Stomach smooth muscle (tissue), 2 donors: ENCODE measurements at regions not wholly inside any gene's neighbourhood (a gene's known extent, or its start where the extent isn't known, plus 50 kb on each side); places are given as distances from the start of the nearest gene placed in this dataset.

Experiments used
- H3K27ac ChIP-seq: one replicate; pipeline ENCODE4 v1.7.0; 2013; ENCODE audit warnings: mild to moderate bottlenecking, low read length, inconsistent platforms
- H3K27me3 ChIP-seq, 2 donors: one replicate each; pipeline ENCODE4 v1.7.0; 2013; ENCODE audit warnings: low read length in 2 of 2; ENCODE audit not compliant: insufficient read depth in 2 of 2, control insufficient read depth in 1 of 2
- H3K36me3 ChIP-seq, 2 donors: one replicate each; pipeline ENCODE4 v1.7.0; 2013; ENCODE audit warnings: low read length in 2 of 2; ENCODE audit not compliant: control insufficient read depth in 2 of 2, insufficient read depth in 2 of 2
- H3K4me1 ChIP-seq: one replicate; pipeline ENCODE4 v1.7.0; 2013; ENCODE audit warnings: low read length; ENCODE audit not compliant: control insufficient read depth, insufficient read depth
- H3K4me3 ChIP-seq, 2 donors: one replicate each; pipeline ENCODE4 v1.7.0; 2013; ENCODE audit warnings: low read length in 2 of 2
- H3K9ac ChIP-seq, 2 donors: one replicate each; pipeline ENCODE4 v1.7.0; 2013; ENCODE audit warnings: low read length in 2 of 2, mild to moderate bottlenecking in 1 of 2
- H3K9me3 ChIP-seq, 2 donors: one replicate each; pipeline ENCODE4 v1.7.0; 2013; ENCODE audit warnings: low read length in 2 of 2; ENCODE audit not compliant: control insufficient read depth in 2 of 2
- donor health status: healthy.
- donor health status: Pancreatic carcinoma.

DNA sequence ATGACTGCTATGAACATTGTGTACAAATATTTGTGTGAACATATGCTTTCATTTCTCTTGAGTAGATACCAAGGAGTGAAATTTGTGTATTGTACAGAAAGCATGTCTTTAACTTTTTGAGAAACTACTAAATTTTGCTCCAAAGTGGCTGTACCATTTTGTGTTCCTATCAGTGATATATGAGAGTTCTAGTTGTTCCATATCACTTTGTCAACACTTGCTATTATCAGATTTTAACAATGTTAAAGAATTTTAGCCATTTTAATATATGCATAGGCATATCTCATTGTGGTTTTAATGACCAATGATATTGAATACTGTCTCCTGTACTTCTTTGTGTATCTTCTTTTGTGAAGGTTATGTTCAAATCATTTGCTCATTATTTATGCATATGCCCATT, 142.9 kb upstream of the NR3C1 start:
- Histone ChIP-seq H3K9me3 (no peaks in the 10 kb centered on the region), H3K27me3 (no peaks in the 10 kb centered on the region), H3K36me3 (no peaks in the 10 kb centered on the region), H3K9ac (no peak overlapping the region), H3K4me1 (no peaks in the 10 kb centered on the region), H3K4me3 (no peak overlapping the region), H3K27ac (no peak overlapping the region)

GRCh38 chr5:143544606-143545005, 141.1 kb upstream of the NR3C1 start:
- Histone ChIP-seq H3K4me3 (no peak overlapping the region), H3K9me3 (no peaks in the 10 kb centered on the region), H3K4me1 (no peaks in the 10 kb centered on the region), H3K9ac (no peak overlapping the region), H3K36me3 (no peaks in the 10 kb centered on the region), H3K27me3 (no peaks in the 10 kb centered on the region), H3K27ac (no peak overlapping the region)

- no peak overlapping the region for H3K4me3 ChIP-seq
- H3K4me1 ChIP-seq = no peaks in the 10 kb centered on the region
- H3K9me3 ChIP-seq = peaks cover 0 to 3% of the 10 kb centered on the region in 2 donors
- no peaks in the 10 kb centered on the region for H3K27me3 ChIP-seq
- H3K9ac ChIP-seq = no peak overlapping the region
- H3K27ac ChIP-seq = no peak overlapping the region
- H3K36me3 ChIP-seq = no peaks in the 10 kb centered on the region
These were observed 140.1 kb upstream of the NR3C1 start for GRCh38 chr5:143543358-143544255.

DNA sequence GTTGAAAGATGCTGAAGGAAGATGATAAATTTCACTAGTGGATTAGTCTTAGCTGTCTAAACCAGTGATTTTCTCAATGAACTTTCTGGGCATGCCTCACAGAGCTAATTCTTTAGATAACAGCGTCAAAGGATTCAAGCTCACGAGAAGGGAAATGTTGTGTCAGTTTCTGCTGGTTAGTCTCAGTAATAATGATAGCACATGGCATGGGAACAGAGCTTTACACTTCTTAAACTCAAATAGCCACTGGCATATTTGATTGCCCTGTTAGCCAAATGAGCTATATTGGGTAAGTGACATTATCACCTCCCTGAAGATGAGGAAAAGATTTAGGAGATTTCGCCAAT, 139.3 kb upstream of the NR3C1 start:
- H3K4me3 ChIP-seq = no peak overlapping the region
- no peak overlapping the region for H3K9ac ChIP-seq
- no peak overlapping the region for H3K27ac ChIP-seq
- no peaks in the 10 kb centered on the region for H3K36me3 ChIP-seq
- H3K9me3 ChIP-seq = peaks cover 0 to 3% of the 10 kb centered on the region in 2 donors
- no peaks in the 10 kb centered on the region for H3K4me1 ChIP-seq
- H3K27me3 ChIP-seq = no peaks in the 10 kb centered on the region

DNA sequence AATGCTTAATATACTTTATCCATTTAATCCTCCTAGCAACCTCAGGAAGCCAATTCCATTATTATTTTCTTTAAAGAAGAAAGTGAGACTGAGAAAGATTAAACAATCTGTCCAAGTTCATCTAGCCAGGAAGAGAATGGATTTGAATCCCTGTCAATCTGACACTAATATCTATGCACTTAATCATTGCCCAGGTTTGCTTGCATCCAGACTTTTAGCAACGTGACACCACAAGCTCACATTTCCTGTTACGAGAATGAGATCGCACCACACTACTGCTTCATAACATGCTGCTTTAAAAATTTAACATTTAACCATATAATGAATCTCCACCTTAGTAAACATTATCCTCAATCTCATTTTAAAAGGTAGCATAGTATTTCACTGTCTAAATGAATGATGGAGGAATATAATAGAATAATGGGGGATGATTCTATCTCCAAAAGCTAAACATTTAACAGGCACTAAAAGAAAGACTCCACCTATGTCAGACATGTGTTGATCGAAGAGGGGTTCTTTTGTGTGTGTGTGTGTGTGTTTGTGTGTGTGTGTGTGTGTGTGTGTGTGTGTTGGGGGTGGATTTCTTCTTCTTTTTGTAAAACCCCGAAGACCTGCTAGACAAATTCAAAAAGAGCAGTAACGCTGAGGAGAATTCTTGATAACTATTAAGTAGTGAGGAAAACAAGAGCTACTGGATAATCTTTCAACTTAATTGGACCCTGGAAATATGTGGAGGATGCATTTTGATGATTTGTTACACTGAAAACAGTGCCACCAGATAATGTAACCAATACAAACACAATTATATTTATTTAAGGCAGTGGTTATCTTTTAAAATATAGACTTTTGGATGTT, 138.7 kb upstream of the NR3C1 start:
- no peaks in the 10 kb centered on the region for H3K27me3 ChIP-seq
- H3K27ac ChIP-seq = no peak overlapping the region

DNA sequence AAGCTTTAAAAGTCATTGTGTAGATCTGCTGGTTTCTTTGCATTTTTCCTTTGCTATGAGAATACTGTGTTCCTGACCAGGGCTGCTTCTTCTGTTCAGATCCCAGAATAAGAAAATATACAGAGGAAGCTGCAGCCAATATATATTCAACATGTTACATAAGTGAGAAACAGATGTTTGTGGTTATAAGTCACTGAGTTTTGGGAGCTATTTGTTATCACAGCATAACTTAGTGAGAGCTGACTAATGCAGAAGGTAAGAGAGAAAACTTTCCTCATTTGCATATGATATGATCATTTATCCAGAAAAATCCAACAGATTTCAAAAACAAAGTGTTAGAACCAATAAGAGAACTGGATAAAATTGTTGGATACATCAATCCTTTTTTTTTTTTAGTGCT, 136.3 kb upstream of the NR3C1 start:
- Histone ChIP-seq H3K36me3 (no peaks in the 10 kb centered on the region), H3K27me3 (no peaks in the 10 kb centered on the region), H3K9me3 (peaks cover 0 to 3% of the 10 kb centered on the region in 2 donors), H3K9ac (no peak overlapping the region), H3K4me1 (no peaks in the 10 kb centered on the region), H3K4me3 (no peak overlapping the region), H3K27ac (no peak overlapping the region)

More for the DNA sequence above, 138.7 kb upstream of the NR3C1 start:
- Histone ChIP-seq H3K4me1 (no peaks in the 10 kb centered on the region), H3K4me3 (no peak overlapping the region), H3K9me3 (peaks cover 0 to 3% of the 10 kb centered on the region in 2 donors), H3K9ac (no peak overlapping the region), H3K36me3 (no peaks in the 10 kb centered on the region)

DNA sequence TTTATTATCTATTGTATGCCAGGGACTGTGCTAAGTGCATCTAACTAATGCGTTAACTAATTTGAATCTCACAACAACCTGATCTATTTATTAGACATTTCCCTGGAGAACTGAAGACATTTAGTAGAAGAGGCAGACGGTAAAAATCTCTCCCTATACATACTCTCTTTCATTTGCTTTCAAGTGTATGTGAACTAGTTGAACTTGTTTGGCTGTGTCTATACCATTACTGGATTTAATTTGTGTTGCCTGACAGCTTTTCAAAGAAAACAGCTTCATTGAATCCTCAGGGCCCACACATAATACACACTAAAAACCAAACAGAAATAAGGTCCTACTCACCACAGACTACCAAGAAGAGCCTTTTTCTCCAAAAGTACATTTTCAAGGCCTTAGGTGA, 133.6 kb upstream of the NR3C1 start:
- no peak overlapping the region for H3K27ac ChIP-seq
- no peak overlapping the region for H3K9ac ChIP-seq
- H3K9me3 ChIP-seq = peaks cover 0 to 3% of the 10 kb centered on the region in 2 donors
- no peak overlapping the region for H3K4me3 ChIP-seq
- H3K27me3 ChIP-seq = no peaks in the 10 kb centered on the region
- no peaks in the 10 kb centered on the region for H3K4me1 ChIP-seq
- H3K36me3 ChIP-seq = no peaks in the 10 kb centered on the region

DNA sequence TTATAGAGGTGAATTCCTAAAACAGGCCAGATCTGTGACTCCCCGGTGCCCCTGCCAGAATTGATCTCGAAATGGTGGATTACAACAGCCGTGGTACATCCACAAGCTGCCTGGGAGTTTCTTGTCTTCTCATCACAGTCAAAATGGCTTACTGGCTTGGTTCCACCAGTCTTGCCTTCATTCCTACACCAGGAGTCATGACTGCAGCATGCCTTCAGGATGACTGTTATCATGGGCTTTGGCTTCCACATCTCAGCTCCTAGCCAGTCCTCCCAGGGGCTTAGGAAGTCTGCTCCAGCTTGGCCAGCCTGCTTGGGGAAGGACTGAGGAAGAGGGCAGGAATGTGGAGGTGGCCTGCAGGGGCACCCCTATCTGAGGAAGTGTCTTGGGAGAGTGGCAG, 132.9 kb upstream of the NR3C1 start:
- peaks cover 0 to 3% of the 10 kb centered on the region in 2 donors for H3K9me3 ChIP-seq
- H3K27me3 ChIP-seq = no peaks in the 10 kb centered on the region
- H3K27ac ChIP-seq = no peak overlapping the region
- H3K9ac ChIP-seq = no peak overlapping the region
- H3K4me3 ChIP-seq = no peak overlapping the region
- H3K4me1 ChIP-seq = no peaks in the 10 kb centered on the region
- no peaks in the 10 kb centered on the region for H3K36me3 ChIP-seq

- Histone ChIP-seq H3K9ac (no peak overlapping the region), H3K9me3 (peaks cover 0 to 3% of the 10 kb centered on the region in 2 donors), H3K27ac (no peak overlapping the region), H3K36me3 (no peaks in the 10 kb centered on the region), H3K27me3 (no peaks in the 10 kb centered on the region), H3K4me3 (no peak overlapping the region), H3K4me1 (no peaks in the 10 kb centered on the region)
These were observed 131.3 kb upstream of the NR3C1 start for GRCh38 chr5:143534761-143535154.

DNA sequence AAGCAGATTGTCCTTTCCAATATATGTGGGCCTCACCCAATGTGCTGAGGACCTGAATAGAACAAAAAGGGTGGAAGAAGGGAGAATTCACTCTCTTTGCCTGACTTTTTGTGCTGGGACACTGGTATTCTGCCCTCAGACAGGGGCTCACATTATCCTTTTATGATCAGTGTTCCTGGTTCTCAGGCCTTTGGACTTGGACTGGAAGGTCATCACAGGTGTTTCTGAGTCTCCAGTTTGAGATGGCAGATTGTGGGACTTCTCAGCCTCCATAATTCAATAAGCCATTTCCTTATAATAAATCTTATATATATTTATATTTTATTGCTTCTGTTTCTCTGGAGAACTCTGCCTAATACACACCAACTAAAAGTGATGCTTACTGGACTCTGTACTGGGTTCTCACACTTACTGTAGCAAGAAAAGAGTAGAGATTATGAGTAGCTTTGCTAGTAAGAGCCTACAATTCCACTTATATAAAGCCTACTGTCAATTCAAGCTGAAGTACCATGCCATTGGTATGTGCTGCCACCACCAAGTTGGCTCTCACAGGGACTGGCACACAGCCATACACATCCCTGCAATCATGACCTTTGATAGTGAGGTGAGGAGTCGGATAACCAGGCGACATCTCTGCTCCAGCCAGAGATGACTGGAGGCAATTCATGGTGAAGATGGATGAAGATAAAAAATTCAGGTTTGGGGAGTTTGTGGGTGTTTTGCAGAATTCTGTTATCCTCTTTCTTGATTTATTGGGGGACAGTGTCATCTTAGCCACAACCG, 130.7 kb upstream of the NR3C1 start:
- no peak overlapping the region for H3K9ac ChIP-seq
- no peak overlapping the region for H3K4me3 ChIP-seq
- H3K36me3 ChIP-seq = no peaks in the 10 kb centered on the region
- no peaks in the 10 kb centered on the region for H3K4me1 ChIP-seq
- H3K9me3 ChIP-seq = peaks cover 0 to 3% of the 10 kb centered on the region in 2 donors
- no peak overlapping the region for H3K27ac ChIP-seq
- H3K27me3 ChIP-seq = no peaks in the 10 kb centered on the region
